GM12892 (cell line): ENCODE measurements at regions not wholly inside any gene's neighbourhood (a gene's known extent, or its start where the extent isn't known, plus 50 kb on each side); places are given as distances from the start of the nearest gene placed in this dataset.

ENCODE experiments used
- POLR2A ChIP-seq: IDR thresholded peaks from 2 replicates; pipeline ENCODE4 v1.6.1; 2011; ENCODE audit warnings: low read depth, low read length, control low read depth
- TAF1 ChIP-seq: IDR thresholded peaks from 2 replicates; pipeline ENCODE4 v1.6.1; 2011; ENCODE audit warnings: low read depth, mild to moderate bottlenecking, control low read depth, low read length, borderline replicate concordance

- no peak for TF ChIP-seq TAF1
- no peak for TF ChIP-seq POLR2A
These were observed 277.2 kb upstream of the PLET1 start for GRCh38 chr11:112537846-112538330.
